Osteocyte (in vitro differentiated cells): ENCODE measurements at regions not wholly inside any gene's neighbourhood (a gene's known extent, or its start where the extent isn't known, plus 50 kb on each side); places are given as distances from the start of the nearest gene placed in this dataset.

Experiments
- DNase-seq: peaks from one replicate; pipeline ENCODE4 v3.0.0; 2021; ENCODE audit warnings: mixed read lengths; ENCODE audit not compliant: unreplicated experiment; ENCODE audit errors: extremely low spot score
- H3K27ac Mint-ChIP-seq: one replicate; pipeline ENCODE4 v1.8.0; 2021; ENCODE audit warnings: mild to moderate bottlenecking, mixed read lengths; ENCODE audit not compliant: unreplicated experiment
- H3K27me3 Mint-ChIP-seq: one replicate; pipeline ENCODE4 v1.8.0; 2021; ENCODE audit warnings: mixed read lengths; ENCODE audit not compliant: unreplicated experiment
- H3K36me3 Mint-ChIP-seq: one replicate; pipeline ENCODE4 v1.8.0; 2021; ENCODE audit warnings: mixed read lengths; ENCODE audit not compliant: unreplicated experiment
- H3K4me1 Mint-ChIP-seq: one replicate; pipeline ENCODE4 v1.8.0; 2021; ENCODE audit warnings: mixed read lengths; ENCODE audit not compliant: unreplicated experiment
- H3K4me3 Mint-ChIP-seq: one replicate; pipeline ENCODE4 v1.8.0; 2021; ENCODE audit warnings: mild to moderate bottlenecking, moderate library complexity, mixed read lengths; ENCODE audit not compliant: unreplicated experiment
- H3K9me3 Mint-ChIP-seq: one replicate; pipeline ENCODE4 v1.8.0; 2021; ENCODE audit warnings: mixed read lengths; ENCODE audit not compliant: unreplicated experiment
- TF ChIP-seq, protein P1 (sequence below): fragments of 200-600 bp; sonication (generic); IDR thresholded peaks from 2 replicates; pipeline ENCODE4 v1.5.0; 2021; ENCODE audit warnings: antibody characterized with exemption, mild to moderate bottlenecking, moderate library complexity

DNA sequence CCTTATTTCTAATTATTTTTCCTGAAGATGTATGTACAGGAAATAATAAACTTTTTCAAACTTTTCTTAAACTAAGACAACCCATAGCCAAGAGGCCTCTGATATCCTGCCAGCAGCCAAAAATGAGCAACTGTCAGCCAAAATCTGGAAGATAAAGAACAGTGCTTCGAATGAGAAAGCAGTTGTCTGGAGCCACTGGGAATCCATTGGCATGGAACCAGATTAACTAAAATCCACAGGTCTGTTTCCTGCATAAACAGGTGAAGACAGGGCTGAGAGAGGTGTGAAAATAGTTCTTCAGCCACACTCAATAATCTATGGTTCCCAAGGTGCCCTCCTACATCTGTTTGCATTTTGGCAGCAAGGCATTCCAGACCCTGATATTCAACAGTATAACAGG is 1076.7 kb upstream of the PIK3C3 start:
- H3K27ac Mint-ChIP-seq = peak overlapping the region; percentile 39
- no peak for DNase-seq
- H3K4me1 Mint-ChIP-seq = peaks cover 45% of the 10 kb centered on the region
- H3K36me3 Mint-ChIP-seq = no peaks in the 10 kb centered on the region
- no peaks in the 10 kb centered on the region for H3K27me3 Mint-ChIP-seq
- no peak overlapping the region for H3K4me3 Mint-ChIP-seq
- TF ChIP-seq, protein P1, sequence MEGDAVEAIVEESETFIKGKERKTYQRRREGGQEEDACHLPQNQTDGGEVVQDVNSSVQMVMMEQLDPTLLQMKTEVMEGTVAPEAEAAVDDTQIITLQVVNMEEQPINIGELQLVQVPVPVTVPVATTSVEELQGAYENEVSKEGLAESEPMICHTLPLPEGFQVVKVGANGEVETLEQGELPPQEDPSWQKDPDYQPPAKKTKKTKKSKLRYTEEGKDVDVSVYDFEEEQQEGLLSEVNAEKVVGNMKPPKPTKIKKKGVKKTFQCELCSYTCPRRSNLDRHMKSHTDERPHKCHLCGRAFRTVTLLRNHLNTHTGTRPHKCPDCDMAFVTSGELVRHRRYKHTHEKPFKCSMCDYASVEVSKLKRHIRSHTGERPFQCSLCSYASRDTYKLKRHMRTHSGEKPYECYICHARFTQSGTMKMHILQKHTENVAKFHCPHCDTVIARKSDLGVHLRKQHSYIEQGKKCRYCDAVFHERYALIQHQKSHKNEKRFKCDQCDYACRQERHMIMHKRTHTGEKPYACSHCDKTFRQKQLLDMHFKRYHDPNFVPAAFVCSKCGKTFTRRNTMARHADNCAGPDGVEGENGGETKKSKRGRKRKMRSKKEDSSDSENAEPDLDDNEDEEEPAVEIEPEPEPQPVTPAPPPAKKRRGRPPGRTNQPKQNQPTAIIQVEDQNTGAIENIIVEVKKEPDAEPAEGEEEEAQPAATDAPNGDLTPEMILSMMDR = no peak
- H3K9me3 Mint-ChIP-seq = peaks cover 9% of the 10 kb centered on the region

GRCh38 chr18:40877096-40877495 is 1077.9 kb upstream of the PIK3C3 start:
- Mint-ChIP-seq H3K36me3 (no peaks in the 10 kb centered on the region), H3K27me3 (no peaks in the 10 kb centered on the region), H3K9me3 (peaks cover 6% of the 10 kb centered on the region), H3K4me3 (no peak overlapping the region), H3K27ac (peak overlapping the region; percentile 89), H3K4me1 (peaks cover 42% of the 10 kb centered on the region)
- TF ChIP-seq, protein P1 = no peak
- no peak for DNase-seq

GRCh38 chr18:40875101-40875615 is 1079.9 kb upstream of the PIK3C3 start:
- Mint-ChIP-seq H3K27me3 (no peaks in the 10 kb centered on the region), H3K4me1 (peaks cover 42% of the 10 kb centered on the region), H3K27ac (no peak overlapping the region), H3K36me3 (no peaks in the 10 kb centered on the region), H3K4me3 (no peak overlapping the region), H3K9me3 (peaks cover 4% of the 10 kb centered on the region)
- DNase-seq = no peak
- TF ChIP-seq, protein P1 = no peak

- Mint-ChIP-seq H3K27me3 (no peaks in the 10 kb centered on the region), H3K4me1 (peaks cover 42% of the 10 kb centered on the region), H3K27ac (peak overlapping the region; percentile 41), H3K9me3 (peaks cover 4% of the 10 kb centered on the region), H3K36me3 (no peaks in the 10 kb centered on the region), H3K4me3 (no peak overlapping the region)
- TF ChIP-seq, protein P1 = no peak
- no peak for DNase-seq
Measured at GRCh38 chr18:40874233-40874632, 1080.8 kb upstream of the PIK3C3 start.

DNA sequence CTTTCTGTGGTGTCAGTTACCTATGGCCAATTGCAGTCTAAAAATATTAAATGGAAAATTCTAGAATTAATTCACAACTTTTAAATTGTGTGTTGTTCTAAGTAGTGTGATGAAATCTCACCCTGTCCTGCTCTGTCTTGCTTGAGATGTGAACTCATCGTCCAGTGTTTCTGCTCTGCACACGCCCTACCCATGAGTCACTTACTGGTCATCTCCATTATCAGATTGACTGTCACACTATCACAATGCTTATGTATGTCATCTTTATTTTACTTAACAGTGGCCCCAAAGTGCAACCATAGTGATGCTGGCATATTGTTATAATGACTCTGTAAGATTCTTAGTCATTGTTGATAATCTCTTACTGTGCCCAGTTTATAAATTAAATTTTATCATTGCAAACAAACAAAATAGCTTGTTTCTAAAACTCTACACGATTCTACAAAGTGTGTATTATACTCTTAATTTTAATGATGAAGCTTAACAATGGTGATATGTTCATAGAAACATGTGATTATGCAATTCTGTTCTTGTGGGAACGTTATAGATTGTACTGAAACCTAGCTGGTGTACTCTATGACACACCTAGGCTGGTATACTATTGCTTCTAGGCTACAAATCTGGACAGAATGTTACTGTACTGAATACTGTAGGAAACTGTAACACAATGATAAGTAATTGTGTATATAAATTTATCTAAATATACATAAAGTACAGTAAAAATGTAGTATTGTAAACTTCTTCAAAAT is 1086.8 kb upstream of the PIK3C3 start:
- DNase-seq = no peak
- no peaks in the 10 kb centered on the region for H3K27me3 Mint-ChIP-seq
- no peak overlapping the region for H3K4me3 Mint-ChIP-seq
- H3K27ac Mint-ChIP-seq = peak overlapping the region; percentile 58
- H3K4me1 Mint-ChIP-seq = peaks cover 36% of the 10 kb centered on the region
- H3K36me3 Mint-ChIP-seq = no peaks in the 10 kb centered on the region
- TF ChIP-seq, protein P1 = no peak
- peaks cover 15% of the 10 kb centered on the region for H3K9me3 Mint-ChIP-seq
